ENCODE measurements at regions not wholly inside any gene's neighbourhood (a gene's known extent, or its start where the extent isn't known, plus 50 kb on each side); places are given as distances from the start of the nearest gene placed in this dataset.

DNA sequence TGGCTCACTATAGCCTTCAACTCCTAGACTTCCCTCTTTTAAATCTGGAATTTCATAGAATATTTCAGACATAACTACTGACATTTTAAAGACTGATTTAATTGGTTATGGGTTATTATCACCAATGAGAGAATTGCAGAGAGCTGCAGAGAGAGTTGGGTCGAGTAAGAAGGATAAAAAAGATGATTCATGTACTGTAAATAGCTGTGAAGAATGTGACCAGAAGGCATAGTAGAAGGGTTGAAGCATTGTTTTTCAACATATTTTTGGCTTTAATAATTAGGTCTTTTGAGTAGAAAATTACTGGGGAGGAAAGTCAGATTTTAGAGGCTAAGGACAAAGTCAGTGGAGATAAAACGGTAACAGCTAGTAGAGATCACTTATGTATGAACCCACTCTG lies 503.2 kb upstream of the SLC8A1 start:
- DNase-seq (ENCODE audit: low read depth): no peak
- no peak overlapping the region for H3K4me3 ChIP-seq (ENCODE audit: low read depth, low read length)
- TF ChIP-seq, protein P1, sequence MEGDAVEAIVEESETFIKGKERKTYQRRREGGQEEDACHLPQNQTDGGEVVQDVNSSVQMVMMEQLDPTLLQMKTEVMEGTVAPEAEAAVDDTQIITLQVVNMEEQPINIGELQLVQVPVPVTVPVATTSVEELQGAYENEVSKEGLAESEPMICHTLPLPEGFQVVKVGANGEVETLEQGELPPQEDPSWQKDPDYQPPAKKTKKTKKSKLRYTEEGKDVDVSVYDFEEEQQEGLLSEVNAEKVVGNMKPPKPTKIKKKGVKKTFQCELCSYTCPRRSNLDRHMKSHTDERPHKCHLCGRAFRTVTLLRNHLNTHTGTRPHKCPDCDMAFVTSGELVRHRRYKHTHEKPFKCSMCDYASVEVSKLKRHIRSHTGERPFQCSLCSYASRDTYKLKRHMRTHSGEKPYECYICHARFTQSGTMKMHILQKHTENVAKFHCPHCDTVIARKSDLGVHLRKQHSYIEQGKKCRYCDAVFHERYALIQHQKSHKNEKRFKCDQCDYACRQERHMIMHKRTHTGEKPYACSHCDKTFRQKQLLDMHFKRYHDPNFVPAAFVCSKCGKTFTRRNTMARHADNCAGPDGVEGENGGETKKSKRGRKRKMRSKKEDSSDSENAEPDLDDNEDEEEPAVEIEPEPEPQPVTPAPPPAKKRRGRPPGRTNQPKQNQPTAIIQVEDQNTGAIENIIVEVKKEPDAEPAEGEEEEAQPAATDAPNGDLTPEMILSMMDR (IDR thresholded peaks at IDR 0.05; ENCODE audit: insufficient read depth, low read depth, low read length, missing control alignments): no peak

DNA sequence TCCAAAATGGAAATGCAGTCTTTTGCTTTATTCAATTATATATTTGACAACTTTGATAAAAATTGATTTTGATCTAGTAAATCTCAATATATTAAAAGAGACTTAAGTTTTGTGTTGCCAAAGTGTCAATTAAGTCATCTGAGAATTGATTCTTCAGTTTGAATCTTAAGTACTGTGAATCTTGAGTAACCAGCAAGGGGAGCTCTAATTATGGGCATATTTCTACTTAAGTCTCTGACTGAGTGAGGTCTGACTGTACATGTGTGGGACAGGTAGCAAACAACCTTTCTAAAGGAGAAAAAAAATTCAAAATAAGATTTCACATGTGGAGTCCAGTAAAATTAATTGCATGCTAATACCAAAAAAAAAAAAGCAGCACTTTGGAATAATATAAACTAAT lies 503.7 kb upstream of the SLC8A1 start:
- no peak for DNase-seq (ENCODE audit: low read depth)
- TF ChIP-seq, protein P1 (IDR thresholded peaks at IDR 0.05; ENCODE audit: insufficient read depth, low read depth, low read length, missing control alignments): no peak
- no peak overlapping the region for H3K4me3 ChIP-seq (ENCODE audit: low read depth, low read length)

DNA sequence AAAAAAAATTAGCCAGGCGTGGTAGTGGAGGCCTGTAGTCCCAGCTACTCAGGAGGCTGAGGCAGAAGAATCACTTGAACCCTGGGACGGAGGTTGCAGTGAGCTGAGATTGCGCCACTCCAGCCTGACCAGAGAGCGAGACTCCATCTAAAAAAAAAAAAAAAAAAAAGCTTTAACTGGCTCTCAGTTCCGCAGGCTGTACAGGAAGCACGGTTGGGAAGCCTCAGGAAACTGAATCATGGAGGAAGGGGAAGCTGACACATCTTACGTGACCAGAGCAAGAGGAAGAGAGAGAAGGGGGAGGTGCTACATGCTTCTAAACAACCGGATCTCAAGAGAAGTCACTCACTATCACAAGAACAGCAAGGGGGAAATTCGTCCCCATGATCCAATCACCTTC lies 505.6 kb upstream of the SLC8A1 start:
- DNase-seq (ENCODE audit: low read depth): peak; percentile 26

DNA sequence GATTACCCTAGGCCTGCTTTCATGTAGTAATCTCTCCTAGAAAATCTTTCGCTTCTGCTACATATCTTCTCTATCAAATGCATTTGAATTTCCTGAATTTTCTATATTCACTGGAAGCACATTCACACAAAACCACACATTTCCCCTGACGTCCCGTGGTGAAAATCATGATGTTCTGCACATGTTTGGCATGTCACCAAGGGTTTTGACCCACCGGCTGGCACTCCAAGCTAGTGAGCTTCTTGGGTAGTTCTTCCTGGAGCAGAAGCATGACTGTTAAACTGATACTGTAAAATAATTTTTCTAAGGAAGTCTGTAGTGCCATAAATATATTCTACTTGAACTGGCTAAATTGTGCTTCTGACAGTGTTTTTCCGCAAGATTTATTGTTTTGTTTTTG lies 510.1 kb upstream of the SLC8A1 start:
- H3K4me3 ChIP-seq (ENCODE audit: low read depth, low read length): no peak overlapping the region
- DNase-seq (ENCODE audit: low read depth): no peak
- TF ChIP-seq, protein P1 (IDR thresholded peaks at IDR 0.05; ENCODE audit: insufficient read depth, low read depth, low read length, missing control alignments): no peak

More for the DNA sequence above, 505.6 kb upstream of the SLC8A1 start:
- H3K4me3 ChIP-seq (ENCODE audit: low read depth, low read length): no peak overlapping the region
- TF ChIP-seq, protein P1 (IDR thresholded peaks at IDR 0.05; ENCODE audit: insufficient read depth, low read depth, low read length, missing control alignments): no peak

DNA sequence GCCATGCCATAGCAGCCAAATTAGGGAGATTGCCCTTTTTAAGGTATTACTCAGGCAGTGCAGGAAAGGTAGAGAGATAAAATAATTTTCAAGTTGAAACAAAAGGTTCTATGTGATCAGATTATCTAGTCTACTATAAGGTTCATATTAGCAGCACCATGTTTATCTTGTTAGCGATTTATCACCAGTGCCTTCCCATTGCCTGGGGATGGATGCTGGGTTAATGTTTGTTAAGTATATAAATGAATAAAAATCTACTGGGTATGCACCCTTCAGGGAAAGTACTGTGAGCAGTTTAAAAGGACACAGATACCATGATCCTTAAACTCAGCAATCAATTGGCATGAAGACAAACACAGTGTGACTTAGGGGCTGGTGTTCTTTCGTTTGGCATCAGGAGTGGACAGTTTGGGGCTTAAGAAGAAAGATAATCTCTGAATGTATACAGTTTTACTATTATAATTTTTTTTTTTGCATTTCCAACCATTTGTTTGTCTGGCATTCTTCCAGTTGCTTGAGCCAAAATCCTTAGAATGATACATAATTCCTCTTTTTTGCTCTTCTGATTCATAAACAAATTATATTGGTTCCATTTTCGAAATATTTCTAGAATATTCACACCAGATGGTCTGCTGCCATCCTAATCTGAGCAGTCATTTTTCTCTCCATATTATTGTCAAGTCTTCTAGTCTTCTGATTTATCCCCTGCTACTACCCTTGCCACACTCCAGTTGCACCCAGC lies 512.8 kb upstream of the SLC8A1 start:
- TF ChIP-seq, protein P1 (IDR thresholded peaks at IDR 0.05; ENCODE audit: insufficient read depth, low read depth, low read length, missing control alignments): no peak
- no peak overlapping the region for H3K4me3 ChIP-seq (ENCODE audit: low read depth, low read length)
- no peak for DNase-seq (ENCODE audit: low read depth)

DNA sequence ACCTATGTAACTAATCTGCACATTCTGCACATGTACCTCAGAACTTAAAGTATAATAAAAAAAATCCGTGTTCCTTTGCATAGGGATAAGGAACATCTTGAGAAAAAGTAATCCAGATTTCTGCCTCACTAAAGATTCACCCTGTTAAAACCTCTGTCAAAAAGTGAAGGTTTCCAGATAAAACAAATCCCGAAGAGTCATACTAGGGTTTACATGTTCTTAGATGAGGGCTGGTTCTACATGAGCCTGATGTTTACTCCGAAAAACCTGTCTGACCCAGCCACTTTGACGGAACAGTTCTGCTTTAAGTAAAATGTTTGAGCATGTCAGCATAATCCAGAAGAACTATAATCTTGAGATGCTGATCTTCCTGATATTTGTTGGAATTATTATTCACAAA lies 515.6 kb upstream of the SLC8A1 start:
- TF ChIP-seq, protein P1 (IDR thresholded peaks at IDR 0.05; ENCODE audit: insufficient read depth, low read depth, low read length, missing control alignments): no peak
- H3K4me3 ChIP-seq (ENCODE audit: low read depth, low read length): no peak overlapping the region
- no peak for DNase-seq (ENCODE audit: low read depth)

DNA sequence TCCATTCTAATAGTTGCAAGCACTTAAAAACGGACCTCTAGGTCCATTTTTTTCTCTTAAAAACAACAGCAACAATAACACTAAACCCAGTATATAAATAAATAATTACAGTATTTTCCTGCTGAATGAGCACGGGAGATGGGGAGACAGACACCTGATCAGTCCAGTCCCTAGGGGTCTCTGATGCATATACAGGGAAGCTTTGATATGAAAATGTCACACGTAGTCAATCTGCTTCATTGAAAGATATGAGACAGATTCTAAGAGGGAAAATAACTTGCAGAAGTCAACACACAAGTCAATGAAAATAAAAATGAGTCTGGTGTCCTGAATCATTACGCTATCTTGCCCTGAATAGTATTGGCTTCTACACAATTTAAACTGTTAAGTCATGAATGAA lies 523.3 kb upstream of the SLC8A1 start:
- TF ChIP-seq, protein P1 (IDR thresholded peaks at IDR 0.05; ENCODE audit: insufficient read depth, low read depth, low read length, missing control alignments): no peak
- no peak overlapping the region for H3K4me3 ChIP-seq (ENCODE audit: low read depth, low read length)
- DNase-seq (ENCODE audit: low read depth): no peak

All from GM12865 (cell line).